H54 (cell line): ENCODE measurements at regions not wholly inside any gene's neighbourhood (a gene's known extent, or its start where the extent isn't known, plus 50 kb on each side); places are given as distances from the start of the nearest gene placed in this dataset.

Experiments
- DNase-seq: peaks from one replicate; pipeline ENCODE4 v3.0.0; 2011; ENCODE audit warnings: low spot score, mixed read lengths; ENCODE audit not compliant: insufficient read length
- FAIRE-seq: peaks from 3 replicates; lab custom pipeline; 2011; peaks lifted over from hg19 to GRCh38; lab: Jason Lieb, UNC
- POLR2A ChIP-seq: IDR thresholded peaks from 2 replicates; pipeline ENCODE4 v1.6.1; 2011; ENCODE audit warnings: low read depth, mild to moderate bottlenecking, low read length

- DNase-seq: no peak
- FAIRE-seq: no peak
- no peak for TF ChIP-seq POLR2A
Measured at GRCh38 chr10:44466236-44466635, 81.3 kb upstream of the CXCL12 start.

- FAIRE-seq (no peak), DNase-seq (no peak)
- TF ChIP-seq POLR2A: no peak
Measured at GRCh38 chr10:44467090-44467489, 82.2 kb upstream of the CXCL12 start.

GRCh38 chr10:44467900-44468299, 83.0 kb upstream of the CXCL12 start:
- no peak for DNase-seq
- FAIRE-seq: no peak

DNA sequence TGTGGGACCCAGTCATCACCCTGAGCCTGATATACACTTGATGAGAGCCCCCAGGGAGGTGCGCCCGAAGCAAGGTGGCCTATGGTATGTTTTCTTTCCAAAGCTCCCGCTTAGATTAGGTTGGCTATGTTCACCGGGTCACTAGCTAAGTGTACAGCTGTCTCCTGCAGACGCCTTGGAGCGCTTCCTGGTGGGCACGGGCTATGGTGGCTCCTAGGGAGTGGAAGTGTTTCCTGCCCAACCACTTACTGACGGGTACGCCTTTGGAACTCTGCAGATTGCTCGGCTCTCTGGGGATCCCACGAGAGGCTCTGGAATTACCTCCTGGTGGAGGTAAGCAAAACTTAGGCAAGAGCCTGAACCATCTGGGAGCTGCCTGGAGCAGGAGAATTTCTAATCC, 83.6 kb upstream of the CXCL12 start:
- TF ChIP-seq POLR2A: no peak
- no peak for FAIRE-seq
- DNase-seq: no peak

More at GRCh38 chr10:44467900-44468299, 83.0 kb upstream of the CXCL12 start:
- no peak for TF ChIP-seq POLR2A

GRCh38 chr10:44468965-44469364, 84.1 kb upstream of the CXCL12 start:
- TF ChIP-seq POLR2A: no peak
- no peak for DNase-seq
- FAIRE-seq: no peak

- no peak for FAIRE-seq
- no peak for DNase-seq
- TF ChIP-seq POLR2A: no peak
Measured at GRCh38 chr10:44470784-44471183, 85.9 kb upstream of the CXCL12 start.

DNA sequence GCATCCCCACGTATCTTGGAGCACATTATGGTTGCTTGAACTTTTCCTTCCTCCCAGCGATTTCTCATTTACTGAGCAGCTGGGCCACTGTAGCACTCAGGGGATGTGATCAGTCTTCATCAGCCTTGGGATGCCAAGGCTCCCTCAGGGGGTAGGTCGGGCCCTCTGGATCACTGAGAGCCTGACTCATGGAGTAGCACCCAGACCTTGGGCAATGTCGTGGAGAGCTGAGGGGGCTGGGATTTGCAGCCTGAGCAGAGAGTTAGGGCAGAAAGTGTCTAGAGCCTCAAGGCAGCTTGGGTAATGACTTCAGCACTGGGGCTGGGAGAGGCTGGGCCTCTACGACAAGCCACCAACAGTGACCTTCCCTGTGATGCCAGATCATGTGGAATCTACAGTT, 86.5 kb upstream of the CXCL12 start:
- TF ChIP-seq POLR2A: no peak
- FAIRE-seq: no peak
- no peak for DNase-seq

DNA sequence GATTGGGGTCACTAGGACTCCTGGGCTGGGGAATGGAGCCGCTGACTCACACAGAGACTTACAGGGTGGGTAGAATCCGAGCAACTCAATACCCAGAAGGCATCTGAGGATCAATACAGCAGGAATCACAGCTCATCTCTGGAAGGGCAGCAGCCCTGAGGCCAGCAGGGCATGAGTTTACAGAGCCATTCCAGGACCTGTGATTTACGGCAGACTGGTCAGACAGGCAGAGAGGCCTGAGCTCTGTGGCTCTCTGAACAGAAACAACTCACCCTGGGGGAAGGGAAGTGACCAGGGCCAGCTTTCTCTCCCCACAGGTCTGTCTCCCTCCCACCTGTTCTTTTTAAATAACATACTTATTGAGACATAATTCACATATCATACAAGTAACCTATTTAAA, 88.2 kb upstream of the CXCL12 start:
- FAIRE-seq (no peak), DNase-seq (no peak)
- TF ChIP-seq POLR2A: no peak

DNA sequence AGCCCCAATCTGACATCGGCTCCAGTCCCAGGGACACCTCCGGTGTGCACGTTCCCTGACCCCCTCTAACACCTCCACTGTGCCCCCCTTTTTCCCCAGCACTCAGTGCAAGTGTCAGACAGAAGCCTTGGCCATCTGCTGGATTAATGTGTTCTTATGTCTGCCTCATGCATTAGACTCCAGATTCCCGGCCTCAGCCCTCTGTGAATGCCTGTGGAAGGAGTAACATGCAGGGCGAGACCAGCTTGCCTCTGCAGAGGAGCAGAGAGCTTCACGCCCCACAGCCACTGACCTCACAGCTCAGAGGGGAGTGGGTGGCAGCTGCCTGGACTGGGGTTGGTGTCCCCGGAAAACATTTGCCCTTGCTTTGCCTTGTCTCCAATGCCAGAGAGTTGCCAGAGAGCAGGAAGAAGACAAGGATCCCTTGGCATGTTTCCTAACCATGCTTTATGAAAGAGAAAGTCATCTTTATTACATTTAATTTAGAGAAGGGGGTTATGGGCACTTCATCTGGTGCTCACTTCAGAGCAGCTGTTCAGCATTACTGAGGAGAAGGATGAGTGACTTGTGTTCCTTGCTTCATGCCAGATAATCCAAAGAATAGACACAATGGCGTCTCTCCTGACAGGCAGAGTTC, 91.6 kb upstream of the CXCL12 start:
- DNase-seq: no peak
- FAIRE-seq: no peak
- TF ChIP-seq POLR2A: no peak

- FAIRE-seq: no peak
- no peak for TF ChIP-seq POLR2A
- DNase-seq: no peak
Measured at GRCh38 chr10:44477046-44477425, 92.1 kb upstream of the CXCL12 start.

DNA sequence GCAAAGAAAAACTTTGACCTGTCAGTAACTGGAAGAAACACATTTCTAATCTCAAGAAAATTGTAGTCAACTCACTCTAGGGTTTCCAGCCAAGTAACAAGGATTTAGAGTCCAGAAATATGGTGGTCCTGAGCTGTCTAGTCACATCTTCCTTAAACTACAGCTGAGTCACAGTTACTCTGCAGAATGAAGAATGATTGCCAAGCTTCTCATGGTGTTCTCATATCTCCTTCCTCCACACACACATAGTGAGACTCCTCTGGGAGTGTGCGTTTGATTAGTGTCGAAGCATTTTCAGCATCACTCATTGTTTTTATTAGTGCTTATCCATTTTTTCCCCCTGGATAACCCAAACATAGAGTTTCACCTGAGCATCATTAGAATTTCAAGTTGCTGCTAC, 93.1 kb upstream of the CXCL12 start:
- DNase-seq (no peak), FAIRE-seq (no peak)
- no peak for TF ChIP-seq POLR2A

DNA sequence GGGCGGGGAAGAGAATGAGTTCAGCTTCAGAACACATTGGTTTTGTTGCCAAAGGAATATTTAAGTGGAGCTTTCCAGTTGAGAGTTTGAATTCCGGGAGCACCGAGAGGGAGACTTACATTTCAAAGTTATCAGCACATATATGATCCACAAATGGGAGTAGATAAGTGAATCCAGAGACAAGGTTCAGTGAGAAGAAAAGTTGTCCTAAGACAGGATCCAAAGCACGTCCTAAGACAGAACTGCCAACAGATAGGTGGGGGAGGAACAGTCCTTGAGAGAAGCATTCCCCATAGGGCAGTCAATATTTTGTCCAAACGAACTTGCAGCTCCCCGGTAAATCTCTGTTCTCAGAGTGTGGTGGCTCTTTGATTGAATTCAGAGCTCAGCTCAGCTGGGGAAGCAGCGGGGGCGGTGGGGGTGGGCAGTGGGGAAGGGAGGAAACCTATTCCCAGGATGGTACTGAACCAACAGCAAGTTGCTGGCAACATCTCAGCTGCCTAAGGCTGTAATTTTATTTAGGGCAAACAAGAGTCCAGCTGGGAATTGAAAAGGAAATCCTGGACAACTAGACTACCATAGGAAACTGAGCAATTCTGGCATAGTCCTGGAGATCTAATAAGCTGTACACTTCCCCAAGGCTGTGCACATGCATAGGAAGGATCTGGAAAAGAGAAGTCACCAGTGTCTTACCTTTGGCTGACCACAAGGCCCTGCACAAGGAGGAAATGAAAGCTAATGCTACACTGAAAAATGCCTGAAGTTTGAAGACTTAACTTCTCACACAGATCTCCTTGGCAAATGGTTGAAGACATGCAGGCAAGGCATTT, 94.2 kb upstream of the CXCL12 start:
- FAIRE-seq (no peak), DNase-seq (no peak)
- TF ChIP-seq POLR2A: no peak

DNA sequence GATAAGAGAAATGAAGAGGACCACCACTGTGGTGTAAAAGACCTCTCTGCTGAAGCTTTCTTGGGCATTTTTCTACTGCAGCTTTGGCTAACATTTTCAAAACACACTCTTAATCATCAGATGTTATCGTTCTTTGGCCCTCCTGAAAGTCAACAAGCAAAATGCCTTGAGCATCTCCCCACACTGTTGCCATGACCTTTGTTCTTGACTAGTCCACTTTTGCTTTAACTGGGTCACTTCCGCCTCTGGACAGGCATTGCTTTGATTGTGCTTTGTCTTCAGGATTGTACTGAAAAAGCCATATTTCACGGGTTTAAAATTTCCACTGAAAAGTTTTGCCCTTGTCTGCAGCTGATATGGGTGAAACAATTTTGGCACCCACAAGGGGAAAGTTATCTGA, 107.8 kb upstream of the CXCL12 start:
- DNase-seq: no peak
- TF ChIP-seq POLR2A: no peak
- no peak for FAIRE-seq

DNA sequence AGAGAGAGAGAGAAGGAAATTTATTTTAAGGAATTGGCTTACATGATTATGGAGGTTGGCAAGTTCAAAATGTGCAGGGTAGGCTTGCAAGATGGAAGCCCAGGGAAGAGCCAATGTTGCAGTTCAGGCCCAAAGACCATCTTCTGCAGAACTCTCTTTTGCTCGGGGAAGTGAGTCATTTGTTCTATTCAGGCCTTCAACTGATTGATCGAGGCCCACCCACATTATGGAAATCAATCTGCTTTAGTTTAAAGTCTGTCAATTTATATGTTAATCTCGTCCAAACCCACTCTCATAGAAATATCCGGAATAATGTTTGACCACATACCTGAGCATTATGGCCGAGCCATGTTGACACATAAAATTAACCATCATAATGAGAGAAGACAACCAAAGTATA, 113.3 kb upstream of the CXCL12 start:
- TF ChIP-seq POLR2A: no peak
- no peak for DNase-seq
- no peak for FAIRE-seq

DNA sequence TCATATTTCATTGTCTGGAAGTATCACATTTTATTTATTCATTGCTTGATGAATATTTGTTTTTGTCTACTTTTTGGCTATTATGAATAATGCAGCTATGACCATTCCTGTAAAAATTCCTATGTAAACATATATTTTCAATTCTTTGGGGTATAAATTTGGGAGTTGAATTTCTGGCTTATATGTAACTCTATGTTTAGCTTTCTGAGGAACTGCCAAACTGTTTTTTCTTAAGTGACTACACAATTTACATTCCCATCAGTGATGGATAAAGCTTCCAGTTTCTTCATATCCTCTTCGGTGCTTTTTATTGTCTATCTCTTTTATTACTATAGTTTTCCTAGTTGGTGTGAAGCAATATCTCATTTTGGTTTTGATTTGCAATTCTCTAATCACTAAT, 115.6 kb upstream of the CXCL12 start:
- no peak for TF ChIP-seq POLR2A
- DNase-seq: no peak
- FAIRE-seq: no peak
